ENCODE measurements at regions not wholly inside any gene's neighbourhood (a gene's known extent, or its start where the extent isn't known, plus 50 kb on each side); places are given as distances from the start of the nearest gene placed in this dataset.
"Not testable (repeated sequence)": the region's sequence is repeated elsewhere in the genome, so short reads cannot be mapped to it uniquely, and the experiment has no call there.

DNA sequence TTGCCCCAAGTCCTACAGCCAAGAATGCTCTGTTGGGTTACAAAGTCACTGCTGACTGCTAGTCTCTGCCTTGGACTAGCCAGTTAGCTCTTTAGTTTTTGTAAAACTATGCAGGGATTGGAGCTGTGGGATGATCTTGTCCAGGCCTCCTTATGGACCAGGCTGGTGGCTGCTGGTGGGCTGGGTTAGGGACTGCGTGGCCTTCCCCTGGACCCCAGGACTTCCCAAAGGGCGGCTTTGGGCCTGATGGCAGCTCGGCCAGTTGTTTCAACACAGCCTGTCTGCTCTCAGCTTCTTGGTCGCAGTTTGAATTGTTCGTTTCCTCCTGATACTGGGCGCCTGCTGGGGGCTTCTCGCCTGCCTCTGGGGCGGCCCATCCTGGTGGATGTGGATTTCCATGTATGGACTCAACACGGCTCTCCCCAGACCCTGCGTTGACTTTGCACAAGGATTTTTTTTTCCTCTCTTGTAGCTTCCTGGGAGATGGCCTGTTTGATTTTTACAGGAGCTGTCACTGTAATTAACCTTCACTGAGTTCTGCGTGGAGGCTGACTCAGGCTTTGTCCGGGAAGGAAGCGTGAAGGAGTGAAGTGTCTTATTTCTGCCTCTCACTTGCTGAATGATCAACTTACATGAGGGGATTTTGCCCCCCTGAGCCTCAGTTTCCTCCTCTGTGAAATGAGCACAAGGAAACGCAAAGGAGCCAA is 91.9 kb upstream of the NEURL1B start:
- no peak for DNase-seq (ENCODE audit: low read depth in 2 of 2)

DNA sequence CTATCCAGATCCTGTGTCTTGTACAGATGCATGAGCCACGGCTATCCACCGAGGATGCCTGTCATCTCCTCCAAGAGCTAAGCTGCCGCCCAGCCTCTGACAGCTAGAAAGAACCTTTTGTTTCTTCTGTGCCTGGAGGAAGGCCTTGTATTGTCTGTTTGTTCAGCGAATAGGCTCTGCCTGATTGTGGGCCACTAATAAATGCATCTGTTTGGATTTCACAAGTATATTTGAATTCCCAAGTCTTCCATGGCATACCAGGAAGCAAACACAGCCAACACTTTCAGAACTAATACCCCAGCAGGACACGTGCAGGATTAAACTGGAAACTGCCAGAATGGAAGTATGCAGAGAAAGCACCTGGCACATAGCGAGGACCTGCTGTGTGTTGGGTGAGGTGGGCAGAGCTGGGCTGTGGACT is 92.7 kb upstream of the NEURL1B start:
- DNase-seq (ENCODE audit: low read depth in 2 of 2): no peak

DNA sequence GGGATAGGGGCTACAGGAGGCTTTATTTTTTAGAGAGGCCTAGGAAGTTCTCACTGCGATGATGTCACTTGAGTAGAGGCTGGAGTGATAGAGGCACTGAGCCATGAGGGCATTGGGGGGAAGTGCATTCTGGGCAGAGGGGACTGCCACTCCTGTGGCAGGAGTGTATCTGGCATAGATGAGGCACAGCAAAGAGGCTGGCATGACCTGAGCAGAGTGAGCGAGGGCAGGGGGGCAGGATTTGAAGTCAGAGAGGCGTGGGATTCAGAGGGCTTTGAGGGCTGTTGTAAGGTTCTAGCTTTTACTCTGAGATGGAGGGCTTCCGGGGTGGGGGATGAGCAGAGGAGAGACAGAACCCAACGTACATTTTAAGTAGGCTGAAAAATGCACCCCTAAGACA is 91.9 kb upstream of the SH3PXD2B start:
- no peak for DNase-seq (ENCODE audit: low read depth in 2 of 2)

DNA sequence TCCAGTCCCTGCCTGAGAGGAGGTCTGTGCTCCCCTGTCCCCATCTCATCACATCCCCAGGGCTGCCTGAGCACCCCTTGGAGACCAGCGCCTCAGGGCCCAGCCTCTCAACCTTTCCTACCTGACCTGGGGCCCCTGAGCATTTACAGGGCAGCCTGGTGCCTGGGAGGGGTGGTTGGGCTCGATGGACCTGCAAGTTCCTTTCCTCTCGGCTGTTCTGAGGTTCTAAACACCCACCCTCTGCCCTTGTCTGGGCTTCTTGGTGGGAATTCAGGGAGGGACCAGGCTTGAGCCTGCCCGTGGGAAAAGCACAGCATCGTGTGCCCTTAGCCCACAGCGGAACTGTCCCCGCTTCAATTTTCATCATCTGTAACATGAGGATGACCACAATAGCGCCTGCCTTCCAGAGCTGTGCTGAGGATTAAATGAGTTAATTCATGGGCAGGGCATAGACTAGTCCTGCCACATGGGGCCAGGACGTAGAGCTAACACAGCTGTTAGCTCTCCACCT is 91.0 kb upstream of the SH3PXD2B start:
- DNase-seq (ENCODE audit: low read depth in 2 of 2): no peak

DNA sequence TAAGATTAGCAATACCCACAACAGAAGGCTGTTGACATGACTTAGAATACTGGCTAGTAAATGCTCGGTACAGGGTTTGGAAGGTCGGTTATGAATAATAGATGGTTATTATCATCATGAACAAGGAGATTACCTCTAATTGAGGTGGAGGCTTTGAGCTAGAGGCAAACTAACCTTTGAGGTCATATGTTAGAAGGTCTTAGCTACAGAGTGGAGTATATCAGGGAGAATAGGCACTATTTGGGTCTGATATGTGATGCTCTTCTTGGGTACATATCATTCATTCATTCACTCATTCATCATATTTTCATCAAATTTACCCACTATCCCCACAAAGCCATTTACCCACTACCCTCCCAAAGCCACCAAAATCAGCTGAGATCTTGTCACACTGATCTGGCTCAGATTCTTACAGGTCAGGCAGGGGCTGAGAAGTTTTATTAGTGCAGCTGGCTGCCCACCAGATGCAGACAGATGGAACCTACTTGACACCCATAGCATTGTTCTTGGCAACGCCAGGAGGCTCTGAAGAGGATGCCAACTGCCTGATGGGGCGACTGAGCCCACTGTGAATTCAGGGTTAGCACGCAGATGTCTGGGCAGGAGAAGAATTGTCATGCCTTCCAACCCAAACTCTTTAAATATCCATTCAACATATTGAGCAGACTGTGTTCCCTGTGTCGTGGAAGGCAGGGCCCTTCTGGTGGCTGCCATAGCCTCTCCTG is 90.2 kb upstream of the SH3PXD2B start:
- DNase-seq (ENCODE audit: low read depth in 2 of 2): no peak

DNA sequence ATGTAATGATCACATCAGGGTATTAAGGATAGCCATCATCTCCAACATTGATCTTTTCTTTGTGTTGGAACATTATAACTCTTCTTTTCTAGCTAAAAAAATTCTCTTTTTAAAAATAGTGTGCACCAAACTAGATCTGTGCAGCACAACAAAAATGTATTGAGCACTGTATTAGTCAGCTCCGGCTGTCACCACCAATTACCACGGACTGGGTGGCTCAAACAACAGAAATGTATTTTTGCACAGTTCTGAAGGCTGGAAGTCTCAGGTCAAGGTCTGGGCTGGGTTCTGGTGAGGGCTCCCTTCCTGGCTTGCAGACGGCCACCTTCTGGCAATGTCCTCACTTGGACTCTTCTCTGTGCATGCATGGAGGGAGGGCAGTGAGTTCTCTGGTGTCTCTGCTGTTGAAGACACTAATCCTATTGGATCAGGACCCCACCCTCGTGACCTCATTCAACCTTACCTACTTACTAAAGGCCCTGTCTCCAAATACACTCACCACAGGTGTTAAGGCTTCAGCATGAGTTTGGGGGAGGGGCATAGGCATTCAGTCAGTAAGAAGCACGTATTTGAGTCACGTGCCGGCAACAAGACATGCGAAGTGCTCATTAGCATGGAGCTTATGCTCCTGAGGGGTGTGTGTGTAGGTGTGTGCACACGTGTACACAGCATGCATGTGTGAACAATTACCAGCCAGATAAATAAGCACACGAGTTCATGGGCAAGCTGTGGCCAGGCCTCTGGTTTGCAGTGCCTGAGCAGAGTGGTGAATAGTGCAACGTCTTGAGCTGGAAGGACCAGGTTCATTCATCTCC is 89.4 kb upstream of the SH3PXD2B start:
- DNase-seq (ENCODE audit: low read depth in 2 of 2): no peak

DNA sequence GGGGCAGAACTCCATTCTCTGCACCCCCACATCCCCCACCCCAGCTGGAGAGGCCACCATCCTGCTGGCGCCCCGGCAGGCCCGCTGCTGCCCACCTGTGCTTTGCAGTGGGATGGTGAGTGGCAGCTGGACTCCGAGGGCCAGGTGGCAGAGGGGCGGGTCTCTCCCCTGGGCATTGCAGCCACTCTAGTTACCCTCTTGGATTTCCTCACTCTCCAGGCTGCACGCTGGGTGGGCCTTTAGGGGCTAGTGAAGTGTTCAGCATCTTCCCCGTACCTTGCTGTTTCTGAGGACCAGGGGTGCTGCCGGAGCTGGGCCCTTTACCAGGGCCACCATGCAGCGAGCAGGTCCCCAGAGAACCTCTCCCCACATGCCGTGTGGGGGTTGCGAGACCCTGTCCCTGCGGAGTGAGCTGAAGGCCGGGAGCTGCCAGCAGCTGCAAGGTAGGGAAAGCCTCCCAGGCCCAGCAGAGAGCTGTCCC is 88.4 kb upstream of the SH3PXD2B start:
- no peak for DNase-seq (ENCODE audit: low read depth in 2 of 2)

DNA sequence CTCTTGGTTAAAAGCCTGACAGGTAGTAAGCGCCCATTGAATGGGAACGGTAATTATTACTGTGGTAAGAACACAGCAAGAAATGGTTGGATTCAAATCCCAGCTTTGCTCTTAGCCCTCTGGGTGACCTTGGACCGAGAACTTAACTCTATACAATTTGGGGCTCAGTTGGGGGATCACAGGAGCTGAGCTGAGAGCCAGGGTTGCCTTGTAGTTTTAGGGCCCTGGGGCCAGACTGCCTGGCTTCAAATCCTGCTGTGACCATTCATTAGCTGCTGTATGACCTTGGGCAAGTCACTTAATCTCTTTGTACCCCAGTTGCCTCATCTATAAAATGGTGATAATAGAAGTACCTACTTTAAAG is 87.4 kb upstream of the SH3PXD2B start:
- DNase-seq (ENCODE audit: low read depth in 2 of 2): no peak

DNA sequence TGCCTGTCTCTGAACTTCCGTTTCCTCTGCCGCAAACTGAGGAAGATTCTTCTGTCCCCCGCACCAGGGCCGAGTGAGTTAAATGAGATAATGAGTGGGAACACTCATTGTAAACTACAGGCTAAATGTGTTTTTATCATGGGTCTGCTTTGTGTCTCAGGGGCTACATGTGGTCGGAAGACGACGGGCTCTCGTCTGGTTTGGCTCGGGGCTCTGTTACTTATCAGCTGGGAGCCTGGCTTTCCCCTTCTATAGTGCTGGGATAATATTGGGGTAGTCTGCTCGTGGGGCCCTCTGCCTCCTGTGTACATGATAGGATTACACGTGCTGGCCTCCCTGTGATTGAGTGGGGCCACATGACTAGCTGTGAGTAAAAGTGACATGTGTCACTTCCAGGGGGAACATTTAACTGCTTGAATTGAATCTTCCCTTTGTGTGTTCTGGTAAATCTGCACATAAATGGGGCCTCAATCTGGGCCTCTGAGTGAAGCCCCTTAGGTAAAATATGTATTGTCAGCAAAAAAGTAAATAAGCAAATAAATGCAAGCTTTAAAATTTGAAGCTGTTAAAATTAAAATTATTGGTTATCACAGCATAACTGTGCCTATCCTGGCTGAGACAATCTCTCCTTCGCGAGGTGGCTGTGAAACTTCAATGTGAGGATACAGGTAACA is 86.9 kb upstream of the SH3PXD2B start:
- DNase-seq (ENCODE audit: low read depth in 2 of 2): no peak

DNA sequence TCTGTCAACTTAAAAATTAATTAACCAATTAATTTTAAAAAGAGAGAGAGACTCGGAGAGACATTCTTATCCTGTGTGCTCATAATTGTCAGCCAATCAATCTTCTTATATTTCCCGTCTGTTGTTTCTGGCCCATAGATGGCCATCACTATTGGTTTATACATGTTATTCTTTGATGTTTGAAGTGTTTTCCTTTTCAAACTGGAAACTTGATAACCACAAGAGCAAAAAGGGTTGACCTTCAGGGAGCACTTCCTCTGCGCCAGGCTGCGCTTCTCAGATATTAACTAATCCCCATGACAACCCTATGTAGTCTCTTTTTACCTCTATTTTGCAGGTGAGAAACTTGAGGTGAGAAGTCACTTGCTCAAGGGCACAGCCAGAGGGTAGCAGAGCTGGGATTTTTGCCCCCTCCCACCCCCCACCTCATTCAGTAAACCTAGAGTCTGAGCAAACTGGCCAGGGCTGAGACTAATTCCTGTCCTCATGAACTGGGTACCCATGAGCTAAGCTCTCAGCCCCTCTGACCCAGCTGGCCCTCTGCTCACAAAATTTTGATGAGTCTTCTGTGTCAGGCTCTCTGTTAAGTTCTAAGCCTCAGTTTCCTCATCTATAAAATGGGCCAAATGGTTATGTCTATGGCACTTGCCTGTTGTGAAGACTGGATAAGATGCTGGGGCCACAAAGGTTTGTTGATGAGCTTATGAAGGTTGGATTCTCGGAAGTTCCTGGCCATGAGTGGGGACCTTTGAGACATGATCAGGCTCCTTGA is 86.0 kb upstream of the SH3PXD2B start:
- DNase-seq (ENCODE audit: low read depth in 2 of 2): no peak

DNA sequence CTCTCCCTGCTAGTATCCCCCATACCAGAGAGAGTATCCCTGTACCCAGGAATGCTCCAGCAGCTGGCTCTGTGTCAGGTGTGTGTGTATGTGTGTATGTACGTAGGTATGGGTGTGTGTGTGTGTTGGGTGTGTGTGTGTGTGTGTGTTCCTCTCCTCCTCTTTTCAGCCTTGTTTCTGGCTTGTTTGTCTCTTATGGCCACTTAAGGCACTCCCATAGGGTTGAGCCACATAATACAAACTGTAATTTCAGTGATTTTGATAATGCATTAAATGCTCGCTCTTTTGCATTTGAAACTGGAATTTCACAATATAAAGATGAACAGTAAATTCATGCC is 80.8 kb upstream of the SH3PXD2B start:
- DNase-seq (ENCODE audit: low read depth in 2 of 2): no peak

DNA sequence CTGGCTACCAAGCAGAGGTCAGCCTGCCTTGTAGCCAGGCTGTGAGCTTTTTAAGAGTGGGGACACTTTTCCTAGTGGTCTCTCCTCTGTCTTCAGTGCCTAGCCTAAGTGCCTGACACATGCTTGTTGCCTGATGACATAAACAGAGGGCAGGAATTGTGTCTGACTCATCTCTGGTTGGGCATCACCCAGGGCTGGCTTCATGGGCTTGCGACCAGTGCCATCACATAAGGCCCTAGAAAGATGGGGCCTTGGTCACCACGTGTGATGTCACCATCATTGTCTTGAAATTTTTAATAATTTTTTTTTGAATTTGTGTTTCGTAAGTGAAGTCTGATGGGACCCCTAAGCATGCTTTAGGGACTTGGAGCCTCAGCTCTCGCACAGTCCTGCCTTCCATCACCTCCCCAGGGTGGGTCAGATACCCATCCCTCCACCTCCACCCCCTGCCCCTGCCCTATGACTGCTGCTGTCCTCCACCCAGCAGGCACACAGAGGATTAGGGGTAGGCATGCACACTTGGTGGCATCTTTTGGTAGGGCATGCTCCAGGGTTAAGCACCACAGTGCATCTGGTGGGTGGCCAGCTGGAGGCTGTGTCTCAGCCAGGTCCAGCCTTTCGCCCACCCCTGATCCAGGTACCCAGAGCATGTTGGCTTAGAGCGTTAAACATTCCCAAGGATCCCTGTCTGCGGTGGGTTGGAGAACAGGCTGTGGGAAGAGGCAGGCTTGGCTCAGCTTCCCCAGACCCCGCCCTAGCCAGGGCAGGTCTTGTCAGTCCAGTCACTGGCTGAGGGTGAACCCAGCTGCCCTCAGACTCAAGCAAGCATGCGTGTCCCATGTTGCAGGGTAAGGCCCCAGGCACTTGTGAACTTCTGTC is 80.1 kb upstream of the SH3PXD2B start:
- DNase-seq (ENCODE audit: low read depth in 2 of 2): no peak

DNA sequence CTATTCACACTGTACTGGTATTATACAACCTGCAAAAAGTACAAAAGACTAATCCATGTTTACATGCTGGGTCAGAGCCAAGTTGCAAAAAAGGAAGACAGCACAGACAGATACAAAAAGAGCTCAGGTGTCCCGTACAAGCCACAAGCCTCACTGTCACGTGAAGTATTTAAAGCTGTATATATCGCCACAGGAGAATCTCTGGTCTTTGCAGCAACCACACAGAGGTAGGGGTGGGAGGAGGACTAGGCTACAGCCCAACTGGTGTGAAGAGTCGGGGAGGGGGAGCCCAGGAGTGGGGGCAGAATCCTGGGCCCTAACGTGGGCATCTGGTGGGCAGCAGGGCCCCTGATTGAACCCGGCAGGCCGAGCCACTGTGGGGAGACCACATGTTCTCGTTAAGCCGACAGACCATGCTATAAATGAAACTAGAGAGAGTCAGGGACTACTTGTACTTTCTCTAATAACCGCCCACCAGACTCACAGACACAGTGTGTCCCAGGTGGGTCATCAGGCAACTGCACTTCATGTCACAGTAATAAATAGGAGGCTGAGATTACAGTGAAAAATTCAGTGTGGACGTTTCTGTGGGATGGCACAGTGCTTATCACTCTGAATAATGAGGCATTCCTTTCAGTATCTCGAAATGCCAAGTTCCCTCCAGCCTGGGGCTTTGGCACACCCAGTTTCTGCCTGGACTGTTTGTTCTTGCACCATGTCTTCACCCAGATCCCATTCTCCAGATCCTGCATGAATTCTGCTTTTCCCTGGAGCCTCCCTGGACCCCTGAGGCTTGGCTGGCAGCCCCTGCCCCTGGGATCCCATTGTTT is 79.3 kb upstream of the SH3PXD2B start:
- DNase-seq (ENCODE audit: low read depth in 2 of 2): no peak

DNA sequence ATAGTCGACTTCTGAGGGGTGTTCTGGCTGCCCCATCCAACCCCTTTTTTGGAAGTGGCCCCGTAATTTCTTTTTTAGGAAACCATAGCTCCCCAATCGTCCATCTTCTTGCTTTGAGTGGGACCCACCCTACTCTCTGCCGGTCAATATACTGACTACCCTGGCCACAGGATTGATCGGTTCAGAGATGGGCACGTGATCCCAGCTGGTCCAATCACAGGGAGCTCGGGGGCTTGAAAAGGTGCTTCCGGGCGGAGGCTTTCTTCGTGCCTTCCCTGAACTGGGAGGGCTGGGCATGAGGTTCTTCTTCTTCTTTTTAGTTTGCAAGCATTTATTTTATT is 78.7 kb upstream of the SH3PXD2B start:
- no peak for DNase-seq (ENCODE audit: low read depth in 2 of 2)

DNA sequence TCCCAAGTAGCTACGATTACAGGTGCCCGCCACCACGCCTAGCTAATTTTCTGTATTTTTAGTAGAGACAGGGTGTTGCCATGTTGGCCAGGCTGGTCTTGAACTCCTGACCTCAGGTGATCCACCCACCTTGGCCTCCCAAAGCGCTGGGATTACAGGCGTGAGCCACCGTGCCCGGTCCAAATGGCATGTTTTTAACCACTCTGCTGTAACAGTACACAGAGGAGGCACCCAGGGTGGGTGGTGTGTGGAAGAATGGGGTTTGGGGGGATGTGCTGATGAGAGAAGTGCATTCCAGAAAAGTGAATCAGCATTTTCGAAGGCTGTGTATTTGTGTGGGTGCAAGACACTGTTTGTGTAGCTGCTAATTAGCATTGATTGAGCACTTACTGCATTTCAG is 78.1 kb upstream of the SH3PXD2B start:
- DNase-seq (ENCODE audit: low read depth in 2 of 2): not testable (repeated sequence)

DNA sequence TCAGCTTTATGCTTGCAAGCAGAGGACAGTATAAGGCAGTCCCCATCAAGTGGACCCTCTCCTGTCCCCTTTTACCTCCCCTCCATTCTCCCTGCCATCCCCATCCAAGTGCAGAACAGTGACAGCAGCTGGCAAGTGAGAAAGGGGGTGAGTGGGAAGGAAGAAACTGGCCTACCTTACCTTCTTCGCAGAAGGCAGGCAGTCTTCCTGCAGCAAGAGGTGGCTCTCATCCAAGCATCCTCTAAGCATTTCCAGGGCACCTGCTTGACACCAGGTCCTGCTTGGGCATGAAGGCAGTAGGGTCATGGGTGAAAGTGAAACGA is 77.3 kb upstream of the SH3PXD2B start:
- DNase-seq (ENCODE audit: low read depth in 2 of 2): no peak

DNA sequence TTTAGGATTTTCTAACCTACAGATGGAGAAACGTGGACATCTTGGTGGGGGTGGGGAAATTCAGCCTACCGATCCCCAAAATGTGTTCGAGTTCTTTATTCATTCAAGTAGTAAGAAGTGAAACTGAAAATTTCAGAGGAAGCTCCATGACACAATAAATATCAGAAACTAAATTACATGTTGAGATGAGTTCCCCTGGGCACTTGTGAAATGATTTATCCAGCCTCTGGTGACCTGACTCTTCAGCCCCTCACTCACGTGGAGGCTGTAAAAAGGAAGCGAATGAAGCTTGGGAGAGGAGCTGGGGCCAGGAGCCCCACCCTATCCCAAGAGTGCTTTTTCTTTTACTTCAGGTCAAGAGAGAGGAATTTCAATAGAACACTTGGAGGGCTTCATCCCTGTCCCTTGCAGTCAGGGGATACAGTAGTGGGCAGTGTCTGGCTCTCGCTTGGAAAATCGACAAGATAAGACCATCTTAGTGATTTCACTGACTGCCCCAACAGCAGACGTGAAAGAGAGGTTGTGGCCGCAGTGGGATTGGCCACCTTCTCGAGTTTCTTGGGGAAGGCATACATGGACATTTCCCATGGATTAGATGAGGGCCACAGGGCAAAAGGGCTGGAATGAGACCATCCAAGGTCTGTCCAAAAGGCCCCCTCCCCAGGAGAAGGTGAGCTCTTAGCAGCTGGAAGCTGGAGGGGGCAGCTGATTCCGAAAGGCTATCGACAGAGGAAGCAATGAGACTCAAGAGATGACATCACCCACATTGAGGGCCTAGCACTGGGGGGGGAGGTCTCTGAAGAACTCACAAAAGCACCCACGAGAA is 76.8 kb upstream of the SH3PXD2B start:
- no peak for DNase-seq (ENCODE audit: low read depth in 2 of 2)

DNA sequence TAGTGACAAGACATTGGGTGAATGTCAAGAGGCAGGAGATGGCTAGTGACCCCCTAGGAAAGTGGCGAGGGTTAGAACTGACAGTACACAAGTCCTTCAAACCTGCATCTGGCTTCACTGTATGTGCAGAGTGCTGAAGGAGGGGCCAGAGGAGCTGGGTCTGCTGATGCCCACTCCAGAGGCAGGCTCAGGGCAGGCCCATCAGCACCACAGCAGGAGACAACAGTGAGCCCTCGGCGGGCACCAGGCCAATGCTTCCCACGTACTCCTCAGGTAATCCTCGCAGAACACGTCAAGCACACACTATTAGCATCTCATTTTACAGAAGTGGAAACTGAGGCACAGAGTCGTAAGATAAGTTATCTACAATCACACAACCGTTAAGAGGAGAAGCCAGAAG is 76.1 kb upstream of the SH3PXD2B start:
- DNase-seq (ENCODE audit: low read depth in 2 of 2): no peak

DNA sequence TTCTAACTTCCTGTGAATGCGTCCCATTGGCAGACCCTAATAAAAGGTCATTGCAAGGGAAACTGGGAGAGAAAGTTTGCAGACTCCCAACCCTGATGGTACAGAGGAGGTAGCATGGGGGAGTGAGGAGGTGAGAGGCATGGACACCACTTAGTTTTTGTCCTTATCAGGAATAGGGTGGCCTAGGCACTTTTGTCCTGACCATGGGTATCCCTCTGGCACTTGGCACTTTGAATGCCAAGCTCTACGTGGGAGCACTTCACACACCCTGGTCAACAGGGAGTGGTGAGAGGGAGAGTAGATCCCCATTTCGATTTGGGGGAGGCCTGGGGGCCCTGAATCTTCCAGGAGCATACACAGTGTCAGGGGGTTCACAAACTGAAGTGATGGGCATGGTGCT is 75.6 kb upstream of the SH3PXD2B start:
- no peak for DNase-seq (ENCODE audit: low read depth in 2 of 2)
